ENCODE measurements at regions not wholly inside any gene's neighbourhood (a gene's known extent, or its start where the extent isn't known, plus 50 kb on each side); places are given as distances from the start of the nearest gene placed in this dataset.

GRCh38 chr20:16115911-16116552 is 457.2 kb downstream of the KIF16B start:
- no peak for DNase-seq

GRCh38 chr20:16113736-16114135 is 459.5 kb downstream of the KIF16B start:
- DNase-seq, result no peak

- DNase-seq, result peak; percentile 23
Observed at GRCh38 chr20:16111852-16112412, 461.3 kb downstream of the KIF16B start.

GRCh38 chr20:16111172-16111832 is 461.9 kb downstream of the KIF16B start:
- DNase-seq, result no peak

GRCh38 chr20:16107172-16107870 is 465.9 kb downstream of the KIF16B start:
- peak; percentile 33 for DNase-seq

- DNase-seq, result no peak
Observed at GRCh38 chr20:16106191-16106849, 466.9 kb downstream of the KIF16B start.

GRCh38 chr20:16104783-16105182 is 468.5 kb downstream of the KIF16B start:
- DNase-seq, result no peak
